ENCODE measurements at regions not wholly inside any gene's neighbourhood (a gene's known extent, or its start where the extent isn't known, plus 50 kb on each side); places are given as distances from the start of the nearest gene placed in this dataset.

DNA sequence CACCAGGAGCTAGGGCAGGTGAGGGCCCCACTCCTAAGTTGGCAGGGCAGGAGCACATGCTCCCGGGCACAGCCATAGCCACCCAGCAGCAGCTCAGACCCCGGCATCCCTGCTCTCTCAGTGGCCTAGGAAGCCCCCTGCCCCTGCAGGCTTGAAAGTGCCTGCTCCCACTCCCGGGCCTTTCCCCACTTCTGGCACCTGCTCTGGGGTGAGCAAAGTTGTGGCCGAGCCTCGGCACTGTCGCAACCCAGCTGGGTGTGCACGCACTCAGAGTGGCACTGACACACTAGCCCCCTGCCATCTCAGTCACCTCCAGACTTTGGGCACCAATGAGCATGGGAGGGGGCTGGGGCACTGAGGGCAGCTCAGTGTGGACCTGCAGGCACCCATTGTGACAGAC is 60.8 kb upstream of the CDKN2AIP start:
- no peak overlapping the region for H3K27ac Mint-ChIP-seq (ENCODE audit: unreplicated experiment)
- BruUV-seq (replicated peaks) = no TSS peak
- TF ChIP-seq, protein P1, sequence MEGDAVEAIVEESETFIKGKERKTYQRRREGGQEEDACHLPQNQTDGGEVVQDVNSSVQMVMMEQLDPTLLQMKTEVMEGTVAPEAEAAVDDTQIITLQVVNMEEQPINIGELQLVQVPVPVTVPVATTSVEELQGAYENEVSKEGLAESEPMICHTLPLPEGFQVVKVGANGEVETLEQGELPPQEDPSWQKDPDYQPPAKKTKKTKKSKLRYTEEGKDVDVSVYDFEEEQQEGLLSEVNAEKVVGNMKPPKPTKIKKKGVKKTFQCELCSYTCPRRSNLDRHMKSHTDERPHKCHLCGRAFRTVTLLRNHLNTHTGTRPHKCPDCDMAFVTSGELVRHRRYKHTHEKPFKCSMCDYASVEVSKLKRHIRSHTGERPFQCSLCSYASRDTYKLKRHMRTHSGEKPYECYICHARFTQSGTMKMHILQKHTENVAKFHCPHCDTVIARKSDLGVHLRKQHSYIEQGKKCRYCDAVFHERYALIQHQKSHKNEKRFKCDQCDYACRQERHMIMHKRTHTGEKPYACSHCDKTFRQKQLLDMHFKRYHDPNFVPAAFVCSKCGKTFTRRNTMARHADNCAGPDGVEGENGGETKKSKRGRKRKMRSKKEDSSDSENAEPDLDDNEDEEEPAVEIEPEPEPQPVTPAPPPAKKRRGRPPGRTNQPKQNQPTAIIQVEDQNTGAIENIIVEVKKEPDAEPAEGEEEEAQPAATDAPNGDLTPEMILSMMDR (IDR thresholded peaks at IDR 0.05; ENCODE audit: unreplicated experiment) = no peak

DNA sequence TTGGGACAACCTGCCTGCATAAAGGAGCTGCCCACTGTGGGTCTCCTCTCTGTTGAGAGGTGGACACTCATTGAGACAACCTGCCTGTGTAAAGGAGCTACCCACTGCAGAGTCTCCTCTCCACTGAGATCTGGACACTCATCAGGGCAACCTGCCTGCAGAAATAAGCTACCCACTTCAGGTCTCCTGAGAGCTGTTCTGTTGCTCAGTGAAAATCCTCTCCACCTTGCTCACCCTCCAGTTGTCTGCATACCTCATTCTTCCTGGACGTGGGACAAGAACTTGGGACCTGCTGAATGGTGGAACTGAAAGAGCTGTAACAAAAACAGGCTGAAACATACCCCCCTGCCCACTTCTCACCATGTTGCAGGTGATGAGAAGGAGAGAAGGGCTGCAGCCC is 59.9 kb upstream of the CDKN2AIP start:
- Mint-ChIP-seq H3K27ac (ENCODE audit: unreplicated experiment) (no peak overlapping the region), H3K27me3 (ENCODE audit: unreplicated experiment) (no peaks in the 10 kb centered on the region), H3K4me3 (ENCODE audit: low read depth, unreplicated experiment) (no peak overlapping the region), H3K4me1 (ENCODE audit: low read depth, unreplicated experiment) (no peaks in the 10 kb centered on the region), H3K36me3 (ENCODE audit: insufficient read depth, unreplicated experiment) (no peaks in the 10 kb centered on the region), H3K9me3 (ENCODE audit: low read depth, unreplicated experiment) (no peaks in the 10 kb centered on the region)
- intact Hi-C loops (cut with micrococcal nuclease; ENCODE audit: unreplicated experiment) = no loop called here
- no TSS peak for BruUV-seq (replicated peaks)
- TF ChIP-seq, protein P1 (IDR thresholded peaks at IDR 0.05; ENCODE audit: unreplicated experiment) = no peak
- DNase-seq = no peak
- CTCF ChIA-PET = no interaction called here

More for the DNA sequence above, 60.8 kb upstream of the CDKN2AIP start:
- H3K36me3 Mint-ChIP-seq (ENCODE audit: insufficient read depth, unreplicated experiment) = no peaks in the 10 kb centered on the region
- H3K9me3 Mint-ChIP-seq (ENCODE audit: low read depth, unreplicated experiment) = peaks cover 3% of the 10 kb centered on the region
- intact Hi-C loops (cut with micrococcal nuclease; ENCODE audit: unreplicated experiment) = no loop called here
- CTCF ChIA-PET = no interaction called here
- DNase-seq = no peak
- H3K4me1 Mint-ChIP-seq (ENCODE audit: low read depth, unreplicated experiment) = no peaks in the 10 kb centered on the region
- no peaks in the 10 kb centered on the region for H3K27me3 Mint-ChIP-seq (ENCODE audit: unreplicated experiment)
- H3K4me3 Mint-ChIP-seq (ENCODE audit: low read depth, unreplicated experiment) = no peak overlapping the region

DNA sequence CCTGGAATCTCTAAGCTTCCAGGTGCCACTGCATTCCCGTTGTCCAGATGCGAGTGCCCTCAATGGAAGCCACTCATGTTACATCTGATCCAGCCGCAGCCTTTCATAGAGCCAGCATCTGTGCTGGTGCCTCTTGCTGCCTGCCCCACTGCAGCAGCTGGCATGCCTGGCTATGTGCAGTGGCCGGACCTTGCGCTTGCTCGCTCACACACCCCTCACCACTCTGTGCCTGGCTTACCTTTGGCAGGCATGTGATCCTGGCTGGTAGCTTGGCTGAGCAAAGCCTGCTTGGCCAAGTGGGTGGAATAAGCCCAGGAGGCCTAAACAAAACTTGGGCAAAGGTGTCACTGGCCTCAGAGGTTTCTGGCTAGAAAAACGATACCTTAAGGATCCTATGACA is 59.5 kb upstream of the CDKN2AIP start:
- CTCF ChIA-PET = no interaction called here
- no TSS peak for BruUV-seq (replicated peaks)
- intact Hi-C loops (cut with micrococcal nuclease; ENCODE audit: unreplicated experiment) = no loop called here
- H3K4me3 Mint-ChIP-seq (ENCODE audit: low read depth, unreplicated experiment) = no peak overlapping the region
- H3K9me3 Mint-ChIP-seq (ENCODE audit: low read depth, unreplicated experiment) = no peaks in the 10 kb centered on the region
- no peaks in the 10 kb centered on the region for H3K4me1 Mint-ChIP-seq (ENCODE audit: low read depth, unreplicated experiment)
- TF ChIP-seq, protein P1 (IDR thresholded peaks at IDR 0.05; ENCODE audit: unreplicated experiment) = no peak
- H3K27ac Mint-ChIP-seq (ENCODE audit: unreplicated experiment) = no peak overlapping the region
- H3K27me3 Mint-ChIP-seq (ENCODE audit: unreplicated experiment) = no peaks in the 10 kb centered on the region
- no peaks in the 10 kb centered on the region for H3K36me3 Mint-ChIP-seq (ENCODE audit: insufficient read depth, unreplicated experiment)
- no peak for DNase-seq

DNA sequence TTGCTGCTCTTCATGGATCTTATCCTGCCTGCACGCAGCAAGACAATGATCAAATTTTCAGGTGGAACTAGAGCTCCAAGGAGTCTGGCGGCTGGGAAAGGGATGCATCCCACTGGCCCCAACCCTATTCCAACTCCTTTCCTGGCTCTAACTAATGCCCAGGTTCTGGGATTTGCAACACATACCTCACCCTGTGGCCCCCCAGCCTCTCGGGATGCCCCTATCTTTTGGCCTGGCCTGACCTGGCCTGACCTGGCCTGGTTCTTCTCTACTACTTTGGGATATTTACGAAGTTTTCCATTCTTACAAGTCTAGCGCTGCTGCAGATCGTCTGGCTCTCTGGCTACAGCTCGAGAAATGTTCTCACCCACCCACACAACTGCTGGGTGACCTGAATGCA is 56.4 kb upstream of the CDKN2AIP start:
- no peaks in the 10 kb centered on the region for H3K27me3 Mint-ChIP-seq (ENCODE audit: unreplicated experiment)
- no peak overlapping the region for H3K4me3 Mint-ChIP-seq (ENCODE audit: low read depth, unreplicated experiment)
- no peaks in the 10 kb centered on the region for H3K36me3 Mint-ChIP-seq (ENCODE audit: insufficient read depth, unreplicated experiment)
- no peak overlapping the region for H3K27ac Mint-ChIP-seq (ENCODE audit: unreplicated experiment)
- intact Hi-C loops (cut with micrococcal nuclease; ENCODE audit: unreplicated experiment) = no loop called here
- BruUV-seq (replicated peaks) = no TSS peak
- CTCF ChIA-PET = no interaction called here
- H3K9me3 Mint-ChIP-seq (ENCODE audit: low read depth, unreplicated experiment) = no peaks in the 10 kb centered on the region
- DNase-seq = no peak
- H3K4me1 Mint-ChIP-seq (ENCODE audit: low read depth, unreplicated experiment) = peaks cover 17% of the 10 kb centered on the region
- TF ChIP-seq, protein P1 (IDR thresholded peaks at IDR 0.05; ENCODE audit: unreplicated experiment) = no peak

DNA sequence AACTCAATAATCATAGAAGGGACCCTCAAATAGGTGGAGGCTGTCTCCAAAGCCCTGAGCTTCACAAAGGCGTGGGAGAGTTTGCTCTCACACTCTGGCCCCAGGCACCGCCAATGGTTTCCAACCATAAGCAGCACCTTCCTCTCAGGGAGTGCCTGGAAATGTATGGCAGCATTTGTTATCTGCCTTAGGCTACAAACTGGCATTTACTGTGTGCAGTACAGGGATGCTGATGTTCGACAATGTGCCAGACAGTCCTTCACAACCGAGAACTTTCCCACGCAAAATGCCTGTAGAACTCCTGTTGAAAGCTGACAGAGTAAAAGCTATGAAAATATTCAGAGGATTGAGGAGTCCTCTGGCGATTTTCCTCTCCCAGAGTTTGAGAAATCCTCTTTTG is 55.7 kb upstream of the CDKN2AIP start:
- peaks cover 17% of the 10 kb centered on the region for H3K4me1 Mint-ChIP-seq (ENCODE audit: low read depth, unreplicated experiment)
- CTCF ChIA-PET = no interaction called here
- H3K4me3 Mint-ChIP-seq (ENCODE audit: low read depth, unreplicated experiment) = no peak overlapping the region
- intact Hi-C loops (cut with micrococcal nuclease; ENCODE audit: unreplicated experiment) = no loop called here
- no peak overlapping the region for H3K27ac Mint-ChIP-seq (ENCODE audit: unreplicated experiment)
- H3K27me3 Mint-ChIP-seq (ENCODE audit: unreplicated experiment) = no peaks in the 10 kb centered on the region
- no peaks in the 10 kb centered on the region for H3K9me3 Mint-ChIP-seq (ENCODE audit: low read depth, unreplicated experiment)
- no peak for DNase-seq
- H3K36me3 Mint-ChIP-seq (ENCODE audit: insufficient read depth, unreplicated experiment) = peaks cover under 1% of the 10 kb centered on the region
- no TSS peak for BruUV-seq (replicated peaks)
- TF ChIP-seq, protein P1 (IDR thresholded peaks at IDR 0.05; ENCODE audit: unreplicated experiment) = no peak

Measured in Calu3 (cell line).